ENCODE measurements at regions not wholly inside any gene's neighbourhood (a gene's known extent, or its start where the extent isn't known, plus 50 kb on each side); places are given as distances from the start of the nearest gene placed in this dataset.

DNA sequence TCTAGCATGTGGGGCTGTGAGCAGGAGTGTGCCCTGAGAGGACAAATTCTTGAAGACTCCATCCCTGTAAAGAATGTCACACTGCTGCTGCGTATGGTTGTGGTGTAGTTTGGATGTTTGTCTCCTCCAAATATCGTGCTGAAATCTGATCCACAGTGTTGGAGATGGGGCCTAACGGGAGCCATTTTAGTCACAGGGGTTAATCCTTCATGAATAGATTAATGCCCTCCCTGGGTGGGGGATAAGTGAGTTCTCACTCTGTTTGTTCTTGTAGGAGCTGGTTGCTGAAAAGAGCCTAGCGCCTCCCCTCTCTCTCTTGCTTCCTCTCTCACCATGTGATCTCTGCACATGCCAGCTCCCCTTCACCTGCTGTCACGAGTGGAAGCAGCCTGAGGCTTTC is 94.5 kb upstream of the VASH1 start:
- H3K4me1 ChIP-seq (ENCODE audit: control insufficient read depth, insufficient read depth, low read length) = no peaks in the 10 kb centered on the region
- peaks cover 4% of the 10 kb centered on the region for H3K9me3 ChIP-seq (ENCODE audit: control insufficient read depth, insufficient read depth, low read length)
- Mint-ChIP-seq H3K4me3 (no peak overlapping the region), H3K36me3 (no peaks in the 10 kb centered on the region), H3K9me3 (no peaks in the 10 kb centered on the region), H3K27me3 (ENCODE audit: low read depth in 2 of 2) (peaks cover 6 to 12% of the 10 kb centered on the region in 2 donors), H3K27ac (no peak overlapping the region), H3K4me1 (no peaks in the 10 kb centered on the region)
- no peak for DNase-seq
- WGBS (ENCODE audit: insufficient coverage) = 57% methylated on average over 5 of the region's 5 CpGs
- H3K27me3 ChIP-seq (ENCODE audit: control insufficient read depth, insufficient read depth, low read length) = no peaks in the 10 kb centered on the region
- no peak for ATAC-seq
- intact Hi-C loops (cut with micrococcal nuclease) = no loop called here
- H3K27ac ChIP-seq (ENCODE audit: low read length) = no peak overlapping the region
- no peak overlapping the region for H3K4me3 ChIP-seq (ENCODE audit: low read length)
- H3K36me3 ChIP-seq (ENCODE audit: control insufficient read depth, insufficient read depth, low read length) = no peaks in the 10 kb centered on the region
- TF ChIP-seq, protein P1, sequence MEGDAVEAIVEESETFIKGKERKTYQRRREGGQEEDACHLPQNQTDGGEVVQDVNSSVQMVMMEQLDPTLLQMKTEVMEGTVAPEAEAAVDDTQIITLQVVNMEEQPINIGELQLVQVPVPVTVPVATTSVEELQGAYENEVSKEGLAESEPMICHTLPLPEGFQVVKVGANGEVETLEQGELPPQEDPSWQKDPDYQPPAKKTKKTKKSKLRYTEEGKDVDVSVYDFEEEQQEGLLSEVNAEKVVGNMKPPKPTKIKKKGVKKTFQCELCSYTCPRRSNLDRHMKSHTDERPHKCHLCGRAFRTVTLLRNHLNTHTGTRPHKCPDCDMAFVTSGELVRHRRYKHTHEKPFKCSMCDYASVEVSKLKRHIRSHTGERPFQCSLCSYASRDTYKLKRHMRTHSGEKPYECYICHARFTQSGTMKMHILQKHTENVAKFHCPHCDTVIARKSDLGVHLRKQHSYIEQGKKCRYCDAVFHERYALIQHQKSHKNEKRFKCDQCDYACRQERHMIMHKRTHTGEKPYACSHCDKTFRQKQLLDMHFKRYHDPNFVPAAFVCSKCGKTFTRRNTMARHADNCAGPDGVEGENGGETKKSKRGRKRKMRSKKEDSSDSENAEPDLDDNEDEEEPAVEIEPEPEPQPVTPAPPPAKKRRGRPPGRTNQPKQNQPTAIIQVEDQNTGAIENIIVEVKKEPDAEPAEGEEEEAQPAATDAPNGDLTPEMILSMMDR (IDR thresholded peaks at IDR 0.05) = no peak

DNA sequence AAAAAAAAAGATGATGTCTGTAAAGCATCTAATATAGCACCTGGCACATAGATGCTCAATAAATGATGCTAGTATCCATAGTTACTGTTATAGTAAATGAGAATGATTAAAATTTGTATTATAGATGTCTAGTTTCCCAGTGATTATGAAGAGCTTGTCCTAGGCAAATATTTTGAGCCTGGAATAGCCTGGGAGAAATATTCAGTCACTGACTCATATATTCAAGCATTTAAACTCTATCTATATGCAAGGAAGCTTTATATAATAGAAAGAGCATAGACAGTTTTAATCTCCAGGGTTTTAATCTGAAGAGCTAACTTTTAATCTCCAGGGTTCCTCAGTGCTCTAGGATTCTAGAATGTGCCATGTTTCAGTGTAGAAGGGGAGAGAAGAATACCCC is 91.5 kb upstream of the VASH1 start:
- Histone ChIP-seq H3K4me3 (ENCODE audit: low read length) (no peak overlapping the region), H3K27me3 (ENCODE audit: control insufficient read depth, insufficient read depth, low read length) (no peaks in the 10 kb centered on the region), H3K36me3 (ENCODE audit: control insufficient read depth, insufficient read depth, low read length) (no peaks in the 10 kb centered on the region), H3K27ac (ENCODE audit: low read length) (no peak overlapping the region), H3K4me1 (ENCODE audit: control insufficient read depth, insufficient read depth, low read length) (no peaks in the 10 kb centered on the region), H3K9me3 (ENCODE audit: control insufficient read depth, insufficient read depth, low read length) (peaks cover 4% of the 10 kb centered on the region)
- no peaks in the 10 kb centered on the region for H3K36me3 Mint-ChIP-seq
- ATAC-seq = no peak
- no peaks in the 10 kb centered on the region for H3K4me1 Mint-ChIP-seq
- TF ChIP-seq, protein P1 (IDR thresholded peaks at IDR 0.05) = no peak
- H3K9me3 Mint-ChIP-seq = no peaks in the 10 kb centered on the region
- H3K27me3 Mint-ChIP-seq (ENCODE audit: low read depth in 2 of 2) = peaks cover 12 to 13% of the 10 kb centered on the region in 2 donors
- no peak overlapping the region for H3K4me3 Mint-ChIP-seq
- DNase-seq = no peak
- no peak overlapping the region for H3K27ac Mint-ChIP-seq
- intact Hi-C loops (cut with micrococcal nuclease) = no loop called here

DNA sequence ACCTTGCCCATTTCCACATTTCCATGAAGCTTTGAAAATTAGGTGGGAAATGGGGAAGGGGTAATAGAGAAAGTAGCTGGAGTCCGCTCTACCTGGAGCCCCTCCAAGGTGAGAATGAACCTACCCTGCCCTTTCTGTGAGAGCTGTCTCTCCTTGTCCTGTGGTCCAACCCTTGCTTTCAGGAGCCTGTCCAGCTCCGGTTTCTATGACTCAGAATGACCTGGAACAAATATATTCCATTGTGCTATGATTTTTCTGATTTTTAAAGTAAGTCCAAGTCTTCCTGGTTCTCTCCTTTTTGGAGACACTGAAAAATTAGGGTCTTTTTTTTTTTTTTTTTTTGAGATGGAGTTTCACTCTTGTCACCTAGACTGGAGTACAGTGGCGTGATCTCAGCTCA is 89.1 kb upstream of the VASH1 start:
- H3K9me3 Mint-ChIP-seq = no peaks in the 10 kb centered on the region
- peaks cover 0 to 14% of the 10 kb centered on the region in 2 donors for H3K27me3 Mint-ChIP-seq (ENCODE audit: low read depth in 2 of 2)
- 100% methylated on average over 3 of the region's 3 CpGs for WGBS (ENCODE audit: insufficient coverage)
- TF ChIP-seq, protein P1 (IDR thresholded peaks at IDR 0.05) = no peak
- H3K9me3 ChIP-seq (ENCODE audit: control insufficient read depth, insufficient read depth, low read length) = peaks cover 4% of the 10 kb centered on the region
- no peaks in the 10 kb centered on the region for H3K4me1 Mint-ChIP-seq
- DNase-seq (no peak), ATAC-seq (no peak)
- no peaks in the 10 kb centered on the region for H3K36me3 Mint-ChIP-seq
- H3K36me3 ChIP-seq (ENCODE audit: control insufficient read depth, insufficient read depth, low read length) = no peaks in the 10 kb centered on the region
- no peak overlapping the region for H3K27ac Mint-ChIP-seq
- H3K4me3 Mint-ChIP-seq = no peak overlapping the region
- no peaks in the 10 kb centered on the region for H3K27me3 ChIP-seq (ENCODE audit: control insufficient read depth, insufficient read depth, low read length)
- intact Hi-C loops (cut with micrococcal nuclease) = no loop called here
- H3K27ac ChIP-seq (ENCODE audit: low read length) = no peak overlapping the region
- no peaks in the 10 kb centered on the region for H3K4me1 ChIP-seq (ENCODE audit: control insufficient read depth, insufficient read depth, low read length)
- no peak overlapping the region for H3K4me3 ChIP-seq (ENCODE audit: low read length)

DNA sequence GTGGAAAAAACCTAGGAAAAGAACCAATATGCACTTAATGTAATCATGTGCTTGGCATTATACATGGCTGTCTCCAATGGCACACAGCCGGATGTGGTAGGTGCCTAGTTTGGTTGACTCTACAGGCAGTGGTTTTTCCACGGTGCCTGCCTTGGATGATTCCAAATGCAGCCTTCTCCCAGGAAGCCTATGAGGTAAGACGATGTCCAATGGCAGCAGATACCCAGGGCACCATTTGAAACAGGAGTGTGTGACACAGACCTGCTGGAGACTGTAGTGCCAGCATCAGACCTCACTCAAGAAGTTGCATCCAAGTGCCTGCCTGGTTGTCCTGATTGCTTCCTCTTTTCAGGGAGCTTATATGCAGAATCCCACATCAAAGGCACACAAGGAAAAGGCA is 88.0 kb upstream of the VASH1 start:
- Histone ChIP-seq H3K27me3 (ENCODE audit: control insufficient read depth, insufficient read depth, low read length) (no peaks in the 10 kb centered on the region), H3K9me3 (ENCODE audit: control insufficient read depth, insufficient read depth, low read length) (peaks cover 4% of the 10 kb centered on the region), H3K4me1 (ENCODE audit: control insufficient read depth, insufficient read depth, low read length) (no peaks in the 10 kb centered on the region), H3K4me3 (ENCODE audit: low read length) (no peak overlapping the region), H3K36me3 (ENCODE audit: control insufficient read depth, insufficient read depth, low read length) (no peaks in the 10 kb centered on the region), H3K27ac (ENCODE audit: low read length) (no peak overlapping the region)
- Mint-ChIP-seq H3K27me3 (ENCODE audit: low read depth in 2 of 2) (peaks cover 0 to 15% of the 10 kb centered on the region in 2 donors), H3K27ac (no peak overlapping the region), H3K4me3 (no peak overlapping the region), H3K9me3 (no peaks in the 10 kb centered on the region), H3K36me3 (no peaks in the 10 kb centered on the region), H3K4me1 (no peaks in the 10 kb centered on the region)
- intact Hi-C loops (cut with micrococcal nuclease) = no loop called here
- TF ChIP-seq, protein P1 (IDR thresholded peaks at IDR 0.05) = no peak
- WGBS (ENCODE audit: insufficient coverage) = 94% methylated on average over 3 of the region's 3 CpGs
- no peak for ATAC-seq
- no peak for DNase-seq
